GM18520 (cell line): ENCODE measurements at regions not wholly inside any gene's neighbourhood (a gene's known extent, or its start where the extent isn't known, plus 50 kb on each side); places are given as distances from the start of the nearest gene placed in this dataset.
"Not testable (repeated sequence)": the region's sequence is repeated elsewhere in the genome, so short reads cannot be mapped to it uniquely, and the experiment has no call there.

ENCODE experiments used
- ATAC-seq: cut with Tn5 transposase; IDR thresholded peaks from one replicate; pipeline ENCODE4 v1.9.1; 2021; ENCODE audit not compliant: unreplicated experiment

- no peak for ATAC-seq
Observed at GRCh38 chrX:50967736-50968135, 57.2 kb downstream of the BMP15 start.

- not testable (repeated sequence) for ATAC-seq
Observed at GRCh38 chrX:50968871-50969635, 58.5 kb downstream of the BMP15 start.

GRCh38 chrX:50971395-50971794, 60.9 kb downstream of the BMP15 start:
- ATAC-seq = no peak

GRCh38 chrX:50973199-50973598, 62.7 kb downstream of the BMP15 start:
- no peak for ATAC-seq

- ATAC-seq = no peak
Observed at GRCh38 chrX:50978920-50979682, 68.6 kb downstream of the BMP15 start.

- ATAC-seq = no peak
Observed at GRCh38 chrX:50980251-50980650, 69.7 kb downstream of the BMP15 start.

GRCh38 chrX:50988649-50989048, 78.1 kb downstream of the BMP15 start:
- ATAC-seq = no peak

DNA sequence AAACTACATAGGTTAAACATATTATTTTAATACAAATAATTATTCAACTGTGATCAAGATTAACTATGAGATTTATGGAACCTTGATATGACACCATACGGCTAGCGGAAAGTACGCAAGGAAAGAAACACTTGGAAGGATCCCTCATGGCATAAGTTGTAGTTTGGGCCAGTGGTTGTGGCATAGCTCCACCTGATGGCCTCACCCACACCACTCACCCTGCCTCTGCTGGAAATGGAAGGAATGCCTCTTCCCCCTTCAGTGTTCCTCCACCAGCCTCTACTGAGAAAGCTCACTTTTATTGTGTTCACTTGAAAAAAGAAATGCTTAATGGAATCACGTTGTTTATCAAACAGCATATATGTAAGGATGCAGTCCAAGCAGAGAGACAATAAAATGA, 86.4 kb downstream of the BMP15 start:
- no peak for ATAC-seq

DNA sequence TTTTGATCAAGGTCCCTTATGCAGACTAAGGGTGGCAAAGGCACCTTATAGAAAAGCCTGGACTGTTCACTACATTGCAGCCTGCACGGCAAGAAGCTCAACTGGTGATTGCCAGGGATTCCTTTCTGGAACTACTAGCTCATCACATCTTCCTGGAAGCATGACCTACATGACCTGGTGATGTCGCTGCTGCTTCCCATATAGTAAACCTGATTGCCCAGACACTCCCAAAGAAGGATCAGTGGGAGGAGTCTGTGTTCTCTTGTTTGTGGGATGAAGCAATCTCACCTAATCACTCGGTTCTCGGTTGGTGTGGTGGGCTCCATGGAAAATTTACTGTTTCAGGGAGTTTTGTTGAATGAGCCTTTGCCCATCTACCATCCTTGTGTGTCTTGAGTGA, 89.8 kb downstream of the BMP15 start:
- not testable (repeated sequence) for ATAC-seq

DNA sequence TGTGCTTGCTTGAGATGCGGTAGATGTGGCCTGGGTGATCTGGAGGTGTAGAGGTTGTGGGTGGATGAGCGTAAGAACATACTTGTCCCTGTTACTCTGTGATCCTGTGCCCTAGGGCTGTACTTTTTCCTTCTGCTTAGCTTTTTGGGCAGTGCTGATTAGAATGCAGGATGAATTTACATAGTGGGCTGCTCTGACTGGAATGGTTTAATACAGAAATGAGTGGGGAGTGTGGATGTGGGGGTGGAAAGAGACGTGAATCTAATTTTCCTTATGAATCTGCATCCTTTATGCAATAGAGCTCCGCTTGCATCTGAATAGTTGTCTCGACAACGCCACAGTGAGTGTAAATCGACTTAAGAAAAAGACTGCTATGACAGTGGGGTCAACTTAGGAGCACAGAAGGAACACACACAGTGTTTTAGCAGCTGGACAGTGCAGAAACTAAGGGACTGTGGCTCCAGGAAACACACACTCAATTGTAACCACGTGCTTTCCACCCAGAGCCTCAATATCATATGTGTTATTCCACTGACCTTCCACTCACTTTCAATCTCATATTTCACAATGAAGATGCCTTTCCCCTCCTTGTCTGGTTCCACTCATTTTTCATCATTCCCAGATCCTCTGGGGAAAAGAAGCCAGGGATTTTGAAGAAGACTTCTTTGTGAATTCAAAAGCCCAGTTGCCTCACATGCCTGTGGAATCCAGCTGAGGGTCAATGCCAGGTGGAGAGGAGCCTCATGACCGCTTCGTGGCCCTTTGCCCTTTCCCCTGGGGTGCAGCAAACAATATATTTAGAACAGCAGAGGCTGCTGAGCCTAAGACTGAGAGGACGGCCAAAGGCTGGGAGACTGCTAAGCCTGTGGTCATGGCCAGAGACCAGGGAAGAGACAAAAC, 91.4 kb downstream of the BMP15 start:
- ATAC-seq = not testable (repeated sequence)

DNA sequence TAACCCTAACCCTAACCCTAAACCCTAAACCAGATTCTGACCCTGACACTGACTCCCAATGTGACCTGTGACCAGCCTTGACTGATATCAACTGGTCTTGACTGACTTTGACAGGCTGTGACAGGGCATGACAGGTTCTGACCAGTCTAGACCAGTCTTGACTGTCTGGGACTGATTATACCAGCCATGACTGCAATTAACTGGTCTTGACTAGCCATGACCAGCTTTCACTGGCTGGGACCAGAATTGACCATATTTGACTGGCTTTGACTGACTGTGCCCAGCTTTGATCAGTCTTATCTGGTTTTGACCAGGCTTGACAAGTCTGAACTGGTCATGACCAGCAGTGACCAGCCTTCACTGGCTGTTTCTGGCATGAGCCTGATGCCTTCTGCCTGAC, 95.5 kb downstream of the BMP15 start:
- ATAC-seq = no peak

GRCh38 chrX:51024106-51024696, 113.7 kb downstream of the BMP15 start:
- peak; percentile 66 for ATAC-seq

- ATAC-seq = no peak
Observed at GRCh38 chrX:51026862-51027261, 116.3 kb downstream of the BMP15 start.

DNA sequence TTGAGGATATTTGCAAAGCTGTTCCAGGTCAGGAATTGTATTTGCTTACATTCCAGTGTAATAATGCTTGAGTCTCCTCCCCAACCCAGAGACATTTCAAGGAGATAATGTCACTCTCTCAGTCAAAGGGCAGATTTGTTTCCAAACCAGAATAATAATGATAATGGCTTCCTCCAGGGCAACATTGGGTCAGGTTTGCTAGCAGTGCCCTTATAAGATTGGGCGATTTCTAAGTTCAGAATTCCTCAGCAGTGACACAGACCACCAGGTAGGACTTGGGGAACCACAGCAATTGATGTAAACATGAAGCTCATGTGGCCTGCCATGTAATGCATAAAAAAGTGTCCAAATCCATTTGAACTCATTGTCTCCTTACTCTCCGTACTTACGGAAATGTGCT, 125.2 kb downstream of the BMP15 start:
- ATAC-seq = no peak

GRCh38 chrX:51047950-51048349, 137.4 kb downstream of the BMP15 start:
- ATAC-seq = no peak

- ATAC-seq = no peak
Observed at GRCh38 chrX:51053741-51054140, 143.2 kb downstream of the BMP15 start.

- no peak for ATAC-seq
Observed at GRCh38 chrX:51098046-51098445, 187.5 kb downstream of the BMP15 start.

- ATAC-seq = not testable (repeated sequence)
Observed at GRCh38 chrX:51119058-51119926, 208.8 kb downstream of the BMP15 start.

DNA sequence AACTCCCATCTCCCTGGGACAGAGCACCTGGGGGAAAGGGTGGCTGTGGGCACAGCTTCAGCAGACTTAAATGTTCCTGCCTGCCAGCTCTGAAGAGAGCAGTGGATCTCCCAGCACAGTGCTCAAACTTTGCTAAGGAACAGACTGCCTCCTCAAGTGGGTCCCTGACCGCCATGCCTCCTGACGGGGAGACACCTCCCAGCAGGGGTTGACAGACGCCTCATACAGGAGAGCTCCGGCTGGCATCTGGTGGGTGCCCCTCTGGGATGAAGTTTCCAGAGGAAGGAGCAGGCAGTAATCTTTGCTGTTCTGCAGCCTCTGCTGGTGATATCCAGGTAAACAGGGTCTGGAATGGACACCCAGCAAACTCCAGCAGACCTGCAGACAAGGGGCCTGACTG, 206.9 kb upstream of the NUDT10 start:
- not testable (repeated sequence) for ATAC-seq

GRCh38 chrX:51144828-51145442, 187.7 kb upstream of the NUDT10 start:
- peak; percentile 61 for ATAC-seq
